H1 (cell line): ENCODE measurements at regions not wholly inside any gene's neighbourhood (a gene's known extent, or its start where the extent isn't known, plus 50 kb on each side); places are given as distances from the start of the nearest gene placed in this dataset.

Experiments used
- CTCF ChIA-PET: fragments of 300-600 bp; sonication (Branson Sonifier 250); formaldehyde crosslinking; loops from one replicate; lab custom pipeline; 2021; ENCODE audit not compliant: partially characterized antibody; lab: Charles Lee
- POLR2A ChIA-PET: fragments of 300-600 bp; sonication (Branson Sonifier 250); formaldehyde crosslinking; loops from one replicate; lab custom pipeline; 2021; ENCODE audit warnings: inconsistent platforms; ENCODE audit not compliant: partially characterized antibody; lab: Charles Lee
- DNase-seq, 2 experiments: peaks; one replicate each; pipeline versions ENCODE4 v3.0.0 to v3.0.0-alpha.2; 2010 to 2022; ENCODE audit warnings: low spot score in 2 of 2, low read depth in 1 of 2, mixed read lengths in 1 of 2
- FAIRE-seq: peaks from 2 replicates; lab custom pipeline; 2011; peaks lifted over from hg19 to GRCh38; lab: Jason Lieb, UNC
- H2AFZ ChIP-seq: 2 replicates; pipeline ENCODE4 v1.8.1; 2012; ENCODE audit warnings: low read length, inconsistent platforms
- H2AK5ac ChIP-seq: 2 replicates; pipeline ENCODE4 v1.6.1; 2013; ENCODE audit warnings: low read depth, low read length
- H2BK120ac ChIP-seq: replicated peaks from 2 replicates; pipeline ENCODE3; 2013; ENCODE audit warnings: low read depth, low read length, inconsistent platforms
- H2BK12ac ChIP-seq: 2 replicates; pipeline ENCODE4 v1.6.1; 2013; ENCODE audit warnings: low read depth, low read length
- H2BK15ac ChIP-seq: 2 replicates; pipeline ENCODE4 v1.6.1; 2013; ENCODE audit warnings: low read length
- H2BK20ac ChIP-seq: 2 replicates; pipeline ENCODE4 v1.6.1; 2013; ENCODE audit warnings: low read length
- H2BK5ac ChIP-seq: 2 replicates; pipeline ENCODE4 v1.6.1; 2013; ENCODE audit warnings: low read depth, low read length
- H3K14ac ChIP-seq: 2 replicates; pipeline ENCODE4 v1.6.1; 2013; ENCODE audit warnings: inconsistent platforms; ENCODE audit not compliant: insufficient read length
- H3K18ac ChIP-seq: 2 replicates; pipeline ENCODE4 v1.6.1; 2013; ENCODE audit warnings: low read length; ENCODE audit errors: extremely low read depth
- H3K23ac ChIP-seq: 2 replicates; pipeline ENCODE4 v1.6.1; 2013; ENCODE audit warnings: inconsistent platforms; ENCODE audit not compliant: insufficient read length
- H3K23me2 ChIP-seq: 2 replicates; pipeline ENCODE4 v1.6.1; 2013; ENCODE audit warnings: low read depth, low read length
- H3K27ac ChIP-seq: 2 replicates; pipeline ENCODE4 v1.6.1; 2011; ENCODE audit warnings: low read depth, low read length, inconsistent platforms
- H3K27me3 ChIP-seq, 4 experiments: replicated peaks in 1 of 4; 1 replicate in 1 of 4; 2 replicates in 3 of 4; pipeline versions ENCODE4 v1.6.1 to v1.8.1; 2011 to 2013; ENCODE audit warnings: low read length in 3 of 4, mild to moderate bottlenecking in 3 of 4, inconsistent platforms in 2 of 4, mixed read lengths in 2 of 4, moderate library complexity in 1 of 4; ENCODE audit not compliant: control insufficient read depth in 3 of 4, insufficient read depth in 3 of 4; ENCODE audit errors: extremely low read depth in 1 of 4
- H3K36me3 ChIP-seq, 4 experiments: 2 replicates each; pipeline versions ENCODE4 v1.6.1 to v1.8.1; 2011 to 2013; ENCODE audit warnings: mild to moderate bottlenecking in 4 of 4, low read length in 3 of 4, moderate library complexity in 2 of 4, control low read depth in 1 of 4, inconsistent platforms in 1 of 4; ENCODE audit not compliant: insufficient read depth in 4 of 4, control insufficient read depth in 2 of 4
- H3K4ac ChIP-seq: replicated peaks from 2 replicates; pipeline ENCODE3; 2013; ENCODE audit warnings: low read length, low read depth, mixed read lengths, inconsistent platforms; ENCODE audit not compliant: insufficient read length
- H3K4me1 ChIP-seq, 4 experiments: replicated peaks in 1 of 4; 1 replicate in 1 of 4; 2 replicates in 3 of 4; pipeline versions ENCODE4 v1.6.1 to v1.8.1; 2011 to 2013; ENCODE audit warnings: low read length in 3 of 4, inconsistent platforms in 2 of 4, mixed read lengths in 1 of 4; ENCODE audit not compliant: insufficient read depth in 4 of 4, control insufficient read depth in 3 of 4
- H3K4me2 ChIP-seq, 2 experiments: 2 replicates each; pipeline versions ENCODE4 v1.6.1 to v1.8.1; 2011 to 2013; ENCODE audit warnings: low read depth in 2 of 2, low read length in 2 of 2, control low read depth in 1 of 2, inconsistent platforms in 1 of 2, mild to moderate bottlenecking in 1 of 2; ENCODE audit not compliant: insufficient read depth in 1 of 2
- H3K4me3 ChIP-seq, 4 experiments: fragments of 200-600, 300-600 bp in 1 of 4; sonication (generic), shearing (Covaris generic), sonication (Bioruptor Twin) in 1 of 4; 2 replicates each; pipeline versions ENCODE4 v1.5.1 to v1.8.1; 2011 to 2016; ENCODE audit warnings: low read length in 4 of 4, low read depth in 3 of 4, control low read depth in 2 of 4, inconsistent platforms in 2 of 4, mild to moderate bottlenecking in 2 of 4, mixed read lengths in 1 of 4, moderate library complexity in 1 of 4; ENCODE audit not compliant: insufficient read depth in 2 of 4; ENCODE audit errors: extremely low read depth in 1 of 4
- H3K56ac ChIP-seq: replicated peaks from 2 replicates; pipeline ENCODE3; 2013; ENCODE audit warnings: low read depth, mild to moderate bottlenecking, mixed read lengths, low read length, inconsistent platforms; ENCODE audit not compliant: insufficient read length
- H3K79me1 ChIP-seq: 2 replicates; pipeline ENCODE4 v1.6.1; 2013; ENCODE audit warnings: low read depth, low read length, control low read depth
- H3K79me2 ChIP-seq, 2 experiments: 2 replicates each; pipeline versions ENCODE4 v1.6.1 to v1.8.1; 2012 to 2013; ENCODE audit warnings: low read length in 2 of 2, mild to moderate bottlenecking in 2 of 2, inconsistent platforms in 1 of 2; ENCODE audit not compliant: insufficient read depth in 2 of 2, control insufficient read depth in 1 of 2
- H3K9ac ChIP-seq, 4 experiments: replicated peaks in 1 of 4; 1 replicate in 1 of 4; 2 replicates in 3 of 4; pipeline versions ENCODE4 v1.6.1 to v1.8.1; 2011 to 2013; ENCODE audit warnings: low read depth in 3 of 4, low read length in 3 of 4, control low read depth in 2 of 4, mild to moderate bottlenecking in 2 of 4, moderate library complexity in 2 of 4, inconsistent platforms in 1 of 4; ENCODE audit errors: extremely low read depth in 1 of 4
- H3K9me3 ChIP-seq, 2 experiments: 2 replicates each; pipeline versions ENCODE4 v1.6.1 to v1.8.1; 2012 to 2013; ENCODE audit warnings: mild to moderate bottlenecking in 2 of 2, moderate library complexity in 2 of 2, control low read depth in 1 of 2, inconsistent platforms in 1 of 2, low read depth in 1 of 2, low read length in 1 of 2, mixed read lengths in 1 of 2; ENCODE audit not compliant: insufficient read depth in 2 of 2
- H4K20me1 ChIP-seq, 2 experiments: replicated peaks in 1 of 2; 2 replicates each; pipeline versions ENCODE3 to v1.8.1; 2011 to 2013; ENCODE audit warnings: inconsistent platforms in 2 of 2, low read length in 2 of 2, mild to moderate bottlenecking in 1 of 2; ENCODE audit not compliant: insufficient read depth in 2 of 2, control insufficient read depth in 1 of 2
- H4K5ac ChIP-seq: 2 replicates; pipeline ENCODE4 v1.6.1; 2013; ENCODE audit warnings: low read length, low read depth, mixed read lengths, inconsistent platforms; ENCODE audit not compliant: insufficient read length
- H4K8ac ChIP-seq: 2 replicates; pipeline ENCODE4 v1.8.0; 2013; ENCODE audit warnings: mild to moderate bottlenecking, moderate library complexity, low read length, inconsistent platforms; ENCODE audit not compliant: insufficient read depth; ENCODE audit errors: extremely low read depth
- H4K91ac ChIP-seq: replicated peaks from 2 replicates; pipeline ENCODE3; 2013; ENCODE audit warnings: low read length, mixed read lengths, inconsistent platforms; ENCODE audit not compliant: insufficient read length
- ATF2 ChIP-seq: IDR thresholded peaks from 2 replicates; pipeline ENCODE4 v1.6.1; 2012; ENCODE audit warnings: low read length, inconsistent platforms
- CHD2 ChIP-seq: IDR thresholded peaks from 2 replicates; pipeline ENCODE4 v1.6.1; 2012; ENCODE audit warnings: low read length, improper control_type of control experiment
- CTCF ChIP-seq, 3 experiments: IDR thresholded peaks; 1 replicate in 2 of 3; 2 replicates in 1 of 3; pipeline versions ENCODE4 v1.5.1 to v1.6.1; 2011; ENCODE audit warnings: low read length in 3 of 3, mild to moderate bottlenecking in 3 of 3, inconsistent platforms in 2 of 3, low read depth in 1 of 3, moderate library complexity in 1 of 3; ENCODE audit not compliant: insufficient read depth in 1 of 3; ENCODE audit errors: control extremely low read depth in 1 of 3
- EZH2 ChIP-seq: fragments of 200-600 bp; sonication (generic); IDR thresholded peaks from 2 replicates; pipeline ENCODE4 v1.7.1; 2012; ENCODE audit warnings: low read depth, mild to moderate bottlenecking, moderate library complexity, low read length, inconsistent platforms; ENCODE audit not compliant: severe bottlenecking
- KDM1A ChIP-seq: fragments of 200-600, 300-600 bp; sonication (generic); IDR thresholded peaks from 2 replicates; pipeline ENCODE4 v1.7.1; 2016; ENCODE audit warnings: mild to moderate bottlenecking, low read length, borderline replicate concordance
- POLR2AphosphoS5 ChIP-seq: IDR thresholded peaks from 2 replicates; pipeline ENCODE4 v1.6.1; 2011; ENCODE audit warnings: low read depth, low read length
- TCF12 ChIP-seq: IDR thresholded peaks from 2 replicates; pipeline ENCODE4 v1.6.1; 2011; ENCODE audit warnings: low read depth, mild to moderate bottlenecking, low read length
- WGBS, 2 experiments: shearing (Covaris generic) in 1 of 2; methylation state at CpG; one replicate each; pipeline versions ENCODE4 v1.1.6 to v1.1.7; 2013 to 2015; ENCODE audit warnings: low lambda C conversion rate in 2 of 2, mixed read lengths in 2 of 2, inconsistent platforms in 1 of 2, low coverage in 1 of 2, missing lambda C conversion rate in 1 of 2; ENCODE audit not compliant: insufficient replicate concordance in 2 of 2, insufficient coverage in 1 of 2, insufficient read length in 1 of 2; ENCODE audit errors: extremely low coverage in 1 of 2, missing lambda C conversion rate in 1 of 2; 5-methylcytosine and 5-hydroxymethylcytosine counted together

- Histone ChIP-seq H3K23ac (no peak overlapping the region), H3K36me3 (no peaks in the 10 kb centered on the region), H3K14ac (no peak overlapping the region), H2BK15ac (no peak overlapping the region), H2BK12ac (no peak overlapping the region), H3K4me1 (peaks cover 0 to 5% (median 2%) of the 10 kb centered on the region in 4 experiments; a peak in 3 of 7 replicates), H4K5ac (no peak overlapping the region), H3K56ac (no peak overlapping the region), H4K91ac (no peak overlapping the region), H2BK120ac (no peak overlapping the region), H2AK5ac (no peak overlapping the region), H2AFZ (no peak overlapping the region), H3K79me1 (no peaks in the 10 kb centered on the region), H3K27me3 (no peaks in the 10 kb centered on the region), H3K18ac (no peak overlapping the region), H2BK20ac (no peak overlapping the region), H2BK5ac (no peak overlapping the region), H3K9ac (no peak overlapping the region), H3K4ac (no peak overlapping the region), H3K27ac (no peak overlapping the region), H3K4me2 (no peak overlapping the region), H3K23me2 (no peaks in the 10 kb centered on the region), H3K9me3 (peaks cover 0 to 7% of the 10 kb centered on the region in 2 experiments; a peak in 2 of 4 replicates), H4K8ac (no peak overlapping the region), H4K20me1 (no peaks in the 10 kb centered on the region), H3K79me2 (no peaks in the 10 kb centered on the region), H3K4me3 (no peak overlapping the region)
- no peak for FAIRE-seq
- no peak for TF ChIP-seq ATF2
- TF ChIP-seq CHD2, result no peak
- no peak for TF ChIP-seq TCF12
- no peak for TF ChIP-seq KDM1A
- TF ChIP-seq EZH2, result no peak
- no peak for TF ChIP-seq POLR2AphosphoS5
- TF ChIP-seq CTCF (IDR thresholded peaks at IDR 0.05; ENCODE audit: control extremely low read depth in 1 of 3, insufficient read depth in 1 of 3, low read depth in 1 of 3, low read length in 3 of 3), result no peak
- CTCF ChIA-PET, result interaction anchor here (1.6 kb wide), 1 partner anchor 67 kb away, joined by 4 read pairs; no protein-coding TSS in a partner anchor
- 91% methylated on average over 20 of the region's 34 CpGs; no CpG with 5 or more reads in 1 of the 2 experiments for WGBS, 2 experiments
- POLR2A ChIA-PET, result no interaction called here
- no peak for DNase-seq
Observed at GRCh38 chr4:17414392-17414791, 97.5 kb downstream of the QDPR start.
